HUDEP-2 (cell line): ENCODE measurements at regions not wholly inside any gene's neighbourhood (a gene's known extent, or its start where the extent isn't known, plus 50 kb on each side); places are given as distances from the start of the nearest gene placed in this dataset.

ENCODE experiments used
- DNase-seq, 76 experiments: peaks; one replicate each; lab custom pipeline; 2025; ENCODE audit not compliant: unreplicated experiment in 76 of 76; lab: John Stamatoyannopoulos, UW

DNA sequence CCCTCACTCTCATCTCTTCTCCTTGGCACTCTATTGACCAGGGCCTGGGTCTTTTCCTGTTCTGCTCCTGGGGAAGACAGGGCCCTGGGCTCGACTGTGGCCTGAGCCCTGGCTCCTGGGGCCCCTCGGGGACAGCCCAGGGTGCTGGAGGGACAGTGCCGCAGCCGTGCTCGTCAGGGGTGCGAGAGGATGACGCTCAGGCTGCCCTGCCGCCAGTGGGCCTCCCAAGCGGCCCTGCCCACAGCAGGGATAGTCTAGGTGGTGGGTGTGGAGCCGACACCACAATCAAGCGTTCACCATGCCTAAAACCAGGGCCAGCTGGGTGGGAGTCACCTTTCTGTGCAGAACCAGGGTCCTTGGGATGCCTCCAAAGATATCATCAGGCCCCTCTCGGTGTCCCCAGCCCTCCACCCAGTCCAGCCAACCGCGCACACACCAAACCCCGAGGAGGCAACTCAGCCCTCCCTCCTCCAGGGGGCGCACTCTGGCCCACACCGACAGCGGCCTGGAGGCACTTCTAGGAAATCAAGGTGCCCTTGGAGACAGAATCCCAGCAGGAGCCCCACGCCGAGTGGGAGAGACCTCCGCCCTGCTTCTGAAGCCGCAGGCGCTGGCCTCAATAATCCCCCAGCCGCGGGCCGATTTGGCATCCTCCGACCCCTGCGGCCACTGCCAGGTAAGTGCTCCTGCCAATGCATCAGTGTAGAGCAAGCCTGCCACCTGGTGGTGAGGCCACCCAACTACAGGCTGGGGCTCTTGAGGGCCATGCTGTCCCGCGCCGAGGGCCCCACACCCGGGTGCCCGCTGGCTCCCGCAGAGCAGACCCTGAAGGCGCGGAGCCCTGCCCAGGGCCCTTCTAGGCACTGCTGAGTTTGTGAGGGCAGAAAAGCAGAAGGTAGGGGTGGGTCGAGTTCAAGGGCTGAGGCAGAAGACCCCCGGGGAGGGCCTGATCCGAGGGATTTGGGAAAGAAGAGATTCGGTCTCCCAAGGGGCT lies 496.4 kb downstream of the BUD13 start:
- DNase-seq, result peak in 70 of 76 experiments; percentile 3 to 87 (median 52)

DNA sequence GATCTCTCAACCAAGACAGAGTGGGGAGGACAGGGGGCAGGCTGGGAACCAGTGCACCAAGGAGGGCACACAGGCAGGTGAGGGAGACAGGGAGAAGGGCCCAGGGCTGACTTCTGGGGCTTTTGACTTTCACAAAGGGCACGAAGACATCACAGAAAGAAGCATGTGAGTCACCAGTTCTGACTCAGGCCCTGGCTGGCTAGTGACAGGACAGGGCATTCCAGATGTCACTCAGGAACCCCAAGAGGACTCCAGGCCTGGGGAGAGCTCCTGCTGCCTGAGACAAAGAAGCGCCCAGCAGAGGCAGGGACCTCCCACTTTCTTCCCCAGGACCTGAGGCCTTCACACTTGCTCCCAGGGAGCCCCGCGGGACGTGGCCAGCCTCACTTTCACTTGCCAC lies 497.2 kb downstream of the BUD13 start:
- DNase-seq, result no peak

GRCh38 chr11:116274521-116274920 lies 498.3 kb downstream of the BUD13 start:
- DNase-seq, result no peak

DNA sequence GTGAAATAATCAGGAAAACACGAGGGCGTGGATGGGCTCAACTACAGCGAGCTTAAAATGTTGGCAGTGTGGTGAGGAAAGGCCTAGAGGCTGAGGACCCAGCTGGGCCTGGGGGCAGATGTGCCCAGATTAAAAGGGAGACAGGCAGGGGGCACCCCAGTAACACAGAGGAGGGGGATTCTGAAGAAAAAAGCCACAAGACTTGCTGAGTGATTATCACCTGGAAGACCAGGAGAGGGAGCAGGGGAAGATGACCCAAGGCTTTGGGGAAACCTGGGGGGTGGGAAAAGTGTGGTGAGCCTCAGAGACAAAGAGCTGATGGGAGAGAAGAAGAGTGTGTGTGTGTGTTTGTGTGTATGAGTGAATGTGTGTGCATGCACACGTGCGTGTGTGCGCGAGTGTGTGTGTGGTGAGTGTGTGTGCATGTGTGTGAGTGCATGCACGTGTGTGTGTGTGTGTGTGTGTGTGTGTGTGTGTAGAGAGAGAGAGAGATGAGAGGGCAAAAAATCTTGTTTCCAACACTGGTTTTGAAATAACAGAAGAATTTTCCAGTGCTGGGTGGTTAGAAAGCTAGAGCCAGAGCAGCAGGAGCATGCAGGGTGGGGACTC lies 500.5 kb downstream of the BUD13 start:
- DNase-seq, result no peak

GRCh38 chr11:116271479-116271878 lies 501.3 kb downstream of the BUD13 start:
- no peak for DNase-seq

DNA sequence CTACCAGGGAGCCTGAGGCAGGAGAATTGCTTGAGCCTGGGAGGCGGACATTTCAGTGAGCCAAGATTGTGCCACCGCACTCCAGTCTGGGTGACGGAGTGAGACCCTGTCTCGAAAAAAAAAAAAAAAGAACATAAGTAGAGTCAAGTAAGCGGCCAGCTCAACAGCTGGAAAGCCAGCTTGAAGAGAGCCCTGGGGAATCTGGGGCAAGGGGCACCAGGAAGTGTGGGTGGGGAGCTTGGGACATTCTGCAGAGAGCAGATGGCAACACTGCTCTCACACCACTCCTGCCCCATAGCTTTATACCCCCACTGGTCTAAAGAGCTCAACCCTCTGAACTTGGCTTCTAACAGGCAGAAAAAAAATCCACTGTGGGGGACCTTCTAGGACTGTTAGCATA lies 505.6 kb downstream of the BUD13 start:
- DNase-seq, result no peak

DNA sequence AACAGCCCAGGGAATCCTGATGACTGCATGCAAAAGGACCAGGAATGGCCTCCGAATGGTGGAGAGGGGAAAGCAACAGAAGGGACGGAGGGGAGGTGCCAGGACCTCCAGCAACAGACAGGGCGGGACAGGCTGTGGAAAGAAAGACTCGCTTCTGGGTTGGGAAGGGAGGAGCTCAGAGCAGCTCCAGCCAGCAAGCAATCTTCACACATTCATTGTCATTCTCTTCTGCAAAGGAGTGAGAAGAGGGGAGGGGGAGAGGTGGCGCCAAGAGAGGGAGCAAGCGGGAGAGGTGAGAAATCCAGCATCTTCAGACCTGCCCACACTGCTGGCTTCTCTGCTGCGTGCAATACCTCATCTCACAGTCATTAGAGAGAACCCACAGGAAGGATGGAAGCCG lies 509.0 kb downstream of the BUD13 start:
- no peak for DNase-seq

DNA sequence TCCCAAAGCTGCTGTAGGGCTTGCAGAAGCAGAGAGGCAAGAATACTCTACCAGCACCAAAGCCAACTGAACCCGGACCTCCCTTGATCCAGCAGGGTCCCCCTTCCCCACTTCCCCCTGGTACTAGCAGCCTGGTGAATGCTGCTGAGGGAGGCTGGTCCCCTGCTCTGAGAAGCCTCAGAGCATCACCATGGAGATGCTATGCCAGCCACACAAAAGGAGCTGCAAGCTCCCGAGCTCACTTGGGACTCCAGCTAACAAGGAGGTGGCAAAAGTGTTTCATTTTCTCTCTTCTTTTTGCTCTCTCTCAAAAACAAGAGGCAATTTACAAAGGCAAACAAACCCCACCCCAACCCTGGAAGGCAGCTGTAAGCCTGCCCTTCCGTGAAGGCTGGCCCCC lies 509.8 kb downstream of the BUD13 start:
- no peak for DNase-seq

- DNase-seq, result no peak
These were observed 510.4 kb downstream of the BUD13 start for GRCh38 chr11:116262370-116262769.

DNA sequence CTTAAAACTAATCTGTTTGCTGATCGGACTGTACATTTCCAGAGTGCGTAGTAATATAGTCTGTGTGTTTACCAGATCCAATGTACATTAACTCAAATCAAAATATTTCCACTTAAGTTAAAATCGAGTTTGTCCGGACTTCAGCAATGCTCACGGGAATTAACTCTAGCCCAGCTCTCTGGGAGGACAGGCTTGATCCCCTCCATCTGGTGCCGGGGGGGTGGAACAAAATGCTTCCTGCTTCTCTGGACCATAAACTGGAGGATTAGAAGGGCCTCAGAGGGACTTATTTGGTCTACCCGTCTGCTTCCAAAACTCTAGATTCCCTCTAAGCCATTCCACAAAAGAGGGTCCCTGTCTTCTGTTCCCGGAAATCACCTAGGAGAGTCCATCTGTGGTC lies 511.2 kb downstream of the BUD13 start:
- DNase-seq, result no peak

DNA sequence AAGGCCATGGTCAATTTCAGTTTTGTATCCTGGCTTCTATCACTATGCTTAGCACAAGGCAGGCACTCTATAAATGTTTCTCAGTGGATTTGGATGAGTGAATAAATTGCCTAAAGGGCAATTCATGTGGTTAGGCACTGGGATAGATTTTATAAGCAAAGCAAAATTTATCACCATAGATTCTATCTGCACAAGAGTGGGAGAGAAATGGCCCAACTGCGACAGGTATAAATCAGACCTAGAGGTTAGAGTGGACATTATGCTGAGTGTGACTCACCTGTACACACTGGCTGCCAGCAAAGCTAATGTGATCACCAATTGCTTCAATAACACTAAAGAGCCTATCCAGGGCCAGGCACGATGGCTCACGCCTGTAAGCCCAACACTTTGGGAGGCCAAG lies 514.0 kb downstream of the BUD13 start:
- no peak for DNase-seq

DNA sequence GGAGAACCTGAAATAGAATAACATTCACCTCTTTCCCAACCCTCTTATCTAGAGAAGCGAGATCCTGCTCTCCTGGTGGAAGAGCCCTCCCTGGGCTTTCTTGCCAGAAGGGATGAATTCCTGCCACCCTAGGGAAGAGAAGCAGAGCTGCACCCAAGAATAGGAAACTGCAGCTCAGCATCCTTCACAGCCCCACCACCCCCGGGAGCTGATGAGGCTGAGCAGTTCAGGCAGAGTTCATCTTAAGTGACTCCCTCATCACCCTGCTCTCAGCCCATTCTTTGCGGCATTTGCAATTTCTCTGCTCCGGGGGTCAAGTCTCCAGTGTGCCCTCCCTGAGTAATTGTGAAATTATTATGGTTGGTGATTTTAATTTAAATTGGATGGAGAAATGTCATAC lies 514.9 kb downstream of the BUD13 start:
- DNase-seq, result no peak

DNA sequence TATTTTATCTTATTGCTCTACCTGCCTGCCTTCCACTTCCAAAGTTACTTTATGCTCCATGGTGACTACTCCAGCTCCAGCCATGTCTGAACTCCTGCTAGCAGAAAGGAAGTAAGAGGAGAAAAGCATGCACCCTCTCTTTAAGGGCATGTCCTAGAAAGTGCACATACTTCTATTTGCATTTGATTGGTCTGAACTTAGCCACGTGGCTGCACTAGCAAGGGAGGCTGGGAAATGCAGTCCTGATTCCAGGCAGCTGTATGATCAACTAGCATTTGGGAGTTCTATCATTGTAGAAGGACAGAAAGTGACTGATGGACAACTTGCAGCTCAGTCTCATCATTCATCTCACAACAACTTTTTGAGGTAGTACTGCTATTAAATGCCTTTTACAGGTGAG lies 515.7 kb downstream of the BUD13 start:
- DNase-seq, result no peak

- DNase-seq, result no peak
These were observed 516.6 kb downstream of the BUD13 start for GRCh38 chr11:116256215-116256614.

DNA sequence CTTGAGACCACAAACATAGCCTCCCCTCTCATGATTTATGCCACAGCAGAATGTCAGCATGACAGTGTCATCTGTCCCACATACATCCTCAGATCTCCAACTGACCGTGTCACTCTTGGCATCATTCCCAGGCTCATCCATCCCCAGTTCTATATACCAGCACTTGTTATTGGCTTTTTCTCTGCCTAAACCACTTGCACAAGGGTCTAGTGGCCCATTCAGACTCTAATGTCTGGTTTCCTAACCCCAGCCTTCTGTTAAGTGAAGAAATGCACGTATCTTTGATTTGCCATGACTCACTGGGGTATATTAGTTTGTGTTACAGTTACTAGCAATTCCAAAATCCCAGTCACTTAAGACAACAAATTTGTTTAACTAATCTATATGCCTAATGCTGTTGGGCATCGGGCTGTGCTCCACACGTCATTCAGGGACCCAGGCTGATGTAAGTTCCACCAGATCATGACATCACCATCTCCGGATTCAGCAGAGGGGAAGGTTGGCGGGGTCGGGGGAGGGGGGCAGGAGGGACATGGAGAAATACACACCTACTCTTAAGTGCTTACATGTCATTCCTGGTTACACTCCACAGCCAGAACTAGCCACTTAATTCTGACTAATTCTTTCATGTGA lies 517.4 kb downstream of the BUD13 start:
- no peak for DNase-seq

DNA sequence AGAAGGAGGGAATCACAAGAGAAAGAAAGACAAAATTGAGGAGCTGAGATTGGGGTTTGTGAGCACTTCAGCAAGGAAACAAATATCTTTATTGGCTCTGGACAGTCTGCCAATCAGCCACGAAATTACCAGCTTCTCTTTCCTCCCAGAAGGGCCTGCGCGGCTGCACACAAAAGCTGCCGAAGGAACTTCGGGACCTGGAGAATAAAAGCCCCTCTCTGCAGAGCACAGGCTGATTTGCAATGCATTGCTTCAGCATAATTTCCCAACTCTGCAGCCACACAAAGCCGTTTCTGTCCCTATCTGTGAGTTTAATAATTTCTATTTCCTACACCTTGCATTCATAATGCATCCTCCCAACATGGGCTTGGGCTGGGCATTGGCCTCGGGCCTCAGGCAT lies 522.6 kb downstream of the BUD13 start:
- no peak for DNase-seq

- no peak for DNase-seq
These were observed 523.2 kb downstream of the BUD13 start for GRCh38 chr11:116249561-116249960.

DNA sequence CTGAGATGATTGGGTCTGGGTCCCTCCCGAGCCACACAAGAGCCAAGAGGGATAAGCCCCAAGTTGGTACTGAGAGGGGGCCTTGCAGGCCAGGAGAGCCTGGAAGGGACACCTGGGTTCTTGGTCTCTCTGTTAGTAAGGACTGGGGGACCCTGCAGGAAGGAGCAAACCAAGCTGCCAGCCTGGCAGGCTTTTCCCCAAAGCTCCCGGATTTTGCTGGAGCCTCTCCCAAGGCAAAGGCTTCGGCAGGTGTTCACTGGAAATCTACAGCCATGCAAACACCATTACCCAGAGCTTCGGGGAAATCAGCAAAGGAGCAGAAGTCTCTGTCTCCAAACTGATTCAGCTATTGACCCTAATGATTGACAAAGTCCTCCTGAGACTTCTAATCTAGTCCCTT lies 527.9 kb downstream of the BUD13 start:
- no peak for DNase-seq

DNA sequence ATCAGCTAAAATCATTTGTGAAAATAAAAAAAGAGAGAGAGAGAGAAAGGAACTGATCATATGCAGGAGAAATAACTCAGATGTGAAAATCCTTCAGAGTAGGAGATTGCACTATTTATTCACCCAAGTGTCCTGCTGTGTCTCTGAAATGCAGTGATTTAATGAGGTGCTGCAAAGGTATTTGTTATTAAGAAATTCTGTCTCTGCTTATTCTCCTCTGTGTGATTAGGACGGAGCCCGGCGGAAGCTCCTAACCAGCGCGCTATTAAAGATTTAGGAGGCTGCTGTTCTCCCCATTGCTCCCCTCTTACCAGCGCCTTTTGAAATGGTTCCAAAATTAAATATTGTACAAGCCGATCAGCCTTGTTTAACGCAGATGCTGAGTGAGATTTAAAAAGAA lies 528.3 kb downstream of the BUD13 start:
- no peak for DNase-seq

- DNase-seq, result no peak
These were observed 528.8 kb downstream of the BUD13 start for GRCh38 chr11:116243991-116244390.

GRCh38 chr11:116242006-116242405 lies 530.8 kb downstream of the BUD13 start:
- no peak for DNase-seq

DNA sequence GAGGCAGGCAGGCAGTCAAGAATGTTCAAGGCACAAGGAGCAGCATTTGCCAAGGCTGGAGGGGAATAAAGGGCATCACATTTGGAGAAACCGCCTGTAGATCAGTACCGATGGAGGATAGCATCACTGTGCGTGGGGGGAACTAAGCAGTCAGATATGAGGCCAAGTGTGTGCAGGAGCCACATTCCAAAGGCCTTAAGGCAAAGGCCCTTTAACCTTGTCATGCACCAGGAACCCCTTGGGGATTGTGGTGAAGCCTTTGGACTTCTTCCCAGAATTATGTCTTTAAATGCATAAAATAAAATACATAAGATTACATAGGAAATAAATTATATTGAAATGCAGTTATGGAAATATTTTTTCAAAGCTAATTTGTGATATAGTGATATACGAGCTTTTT lies 532.1 kb downstream of the BUD13 start:
- no peak for DNase-seq
